ENCODE measurements at regions not wholly inside any gene's neighbourhood (a gene's known extent, or its start where the extent isn't known, plus 50 kb on each side); places are given as distances from the start of the nearest gene placed in this dataset.
A peak's percentile ranks its signal among the peaks of the same experiment; 100 is the strongest.

- H3K4me1 ChIP-seq (ENCODE audit: control insufficient read depth, insufficient read depth, low read length): no peaks in the 10 kb centered on the region
- no peaks in the 10 kb centered on the region for H3K9me3 ChIP-seq (ENCODE audit: control insufficient read depth, low read depth, low read length)
- peak in 1 of 2 donors; percentile 14 for DNase-seq
- no peaks in the 10 kb centered on the region for H3K36me3 ChIP-seq (ENCODE audit: control insufficient read depth, insufficient read depth, low read length)
- H3K4me3 ChIP-seq (ENCODE audit: low read length): no peak overlapping the region
- no CpG with 5 or more reads among the region's 1 CpG for WGBS (ENCODE audit: insufficient coverage, low lambda C conversion rate)
- no peak overlapping the region for H3K27ac ChIP-seq (ENCODE audit: low read length)
- no peaks in the 10 kb centered on the region for H3K27me3 ChIP-seq (ENCODE audit: control insufficient read depth, insufficient read depth, low read length)
Observed at GRCh38 chr2:59427980-59428379, 1125.5 kb downstream of the BCL11A start.

- WGBS (ENCODE audit: insufficient coverage, low lambda C conversion rate): 20% methylated on average over 1 of the region's 3 CpGs
- no peaks in the 10 kb centered on the region for H3K36me3 ChIP-seq (ENCODE audit: control insufficient read depth, insufficient read depth, low read length)
- no peaks in the 10 kb centered on the region for H3K4me1 ChIP-seq (ENCODE audit: control insufficient read depth, insufficient read depth, low read length)
- H3K27me3 ChIP-seq (ENCODE audit: control insufficient read depth, insufficient read depth, low read length): no peaks in the 10 kb centered on the region
- no peaks in the 10 kb centered on the region for H3K9me3 ChIP-seq (ENCODE audit: control insufficient read depth, low read depth, low read length)
- H3K27ac ChIP-seq (ENCODE audit: low read length): no peak overlapping the region
- no peak for DNase-seq
- H3K4me3 ChIP-seq (ENCODE audit: low read length): no peak overlapping the region
Observed at GRCh38 chr2:59425247-59425646, 1128.2 kb downstream of the BCL11A start.

- DNase-seq: no peak
Observed at GRCh38 chr2:59413751-59414570, 1139.5 kb downstream of the BCL11A start.

GRCh38 chr2:59399126-59399525 is 1154.3 kb downstream of the BCL11A start:
- H3K9me3 ChIP-seq (ENCODE audit: control insufficient read depth, low read depth, low read length): no peaks in the 10 kb centered on the region
- H3K36me3 ChIP-seq (ENCODE audit: control insufficient read depth, insufficient read depth, low read length): no peaks in the 10 kb centered on the region
- DNase-seq: no peak
- no peak overlapping the region for H3K27ac ChIP-seq (ENCODE audit: low read length)
- no peak overlapping the region for H3K4me3 ChIP-seq (ENCODE audit: low read length)
- H3K4me1 ChIP-seq (ENCODE audit: control insufficient read depth, insufficient read depth, low read length): no peaks in the 10 kb centered on the region
- no peaks in the 10 kb centered on the region for H3K27me3 ChIP-seq (ENCODE audit: control insufficient read depth, insufficient read depth, low read length)
- WGBS (ENCODE audit: insufficient coverage, low lambda C conversion rate): no CpG with 5 or more reads among the region's 2 CpGs

More at GRCh38 chr2:59413751-59414570, 1139.5 kb downstream of the BCL11A start:
- no CpG with 5 or more reads among the region's 11 CpGs for WGBS (ENCODE audit: insufficient coverage, low lambda C conversion rate)
- Histone ChIP-seq H3K27me3 (ENCODE audit: control insufficient read depth, insufficient read depth, low read length) (no peaks in the 10 kb centered on the region), H3K36me3 (ENCODE audit: control insufficient read depth, insufficient read depth, low read length) (no peaks in the 10 kb centered on the region), H3K4me1 (ENCODE audit: control insufficient read depth, insufficient read depth, low read length) (no peaks in the 10 kb centered on the region), H3K9me3 (ENCODE audit: control insufficient read depth, low read depth, low read length) (peaks cover 4% of the 10 kb centered on the region), H3K4me3 (ENCODE audit: low read length) (no peak overlapping the region), H3K27ac (ENCODE audit: low read length) (no peak overlapping the region)

GRCh38 chr2:59398081-59398480 is 1155.4 kb downstream of the BCL11A start:
- Histone ChIP-seq H3K27me3 (ENCODE audit: control insufficient read depth, insufficient read depth, low read length) (peaks cover 2% of the 10 kb centered on the region), H3K4me3 (ENCODE audit: low read length) (no peak overlapping the region), H3K9me3 (ENCODE audit: control insufficient read depth, low read depth, low read length) (no peaks in the 10 kb centered on the region), H3K36me3 (ENCODE audit: control insufficient read depth, insufficient read depth, low read length) (no peaks in the 10 kb centered on the region), H3K4me1 (ENCODE audit: control insufficient read depth, insufficient read depth, low read length) (no peaks in the 10 kb centered on the region), H3K27ac (ENCODE audit: low read length) (no peak overlapping the region)
- no peak for DNase-seq

- Histone ChIP-seq H3K27me3 (ENCODE audit: control insufficient read depth, insufficient read depth, low read length) (peaks cover 2% of the 10 kb centered on the region), H3K36me3 (ENCODE audit: control insufficient read depth, insufficient read depth, low read length) (no peaks in the 10 kb centered on the region), H3K27ac (ENCODE audit: low read length) (no peak overlapping the region), H3K9me3 (ENCODE audit: control insufficient read depth, low read depth, low read length) (no peaks in the 10 kb centered on the region), H3K4me1 (ENCODE audit: control insufficient read depth, insufficient read depth, low read length) (no peaks in the 10 kb centered on the region), H3K4me3 (ENCODE audit: low read length) (no peak overlapping the region)
- WGBS (ENCODE audit: insufficient coverage, low lambda C conversion rate): no CpG with 5 or more reads among the region's 4 CpGs
- no peak for DNase-seq
Observed at GRCh38 chr2:59395119-59395518, 1154.0 kb upstream of the FANCL start.

- DNase-seq: no peak
- no peaks in the 10 kb centered on the region for H3K9me3 ChIP-seq (ENCODE audit: control insufficient read depth, low read depth, low read length)
- no peak overlapping the region for H3K27ac ChIP-seq (ENCODE audit: low read length)
- no peak overlapping the region for H3K4me3 ChIP-seq (ENCODE audit: low read length)
- WGBS (ENCODE audit: insufficient coverage, low lambda C conversion rate): no CpG with 5 or more reads among the region's 2 CpGs
- no peaks in the 10 kb centered on the region for H3K4me1 ChIP-seq (ENCODE audit: control insufficient read depth, insufficient read depth, low read length)
- no peaks in the 10 kb centered on the region for H3K36me3 ChIP-seq (ENCODE audit: control insufficient read depth, insufficient read depth, low read length)
- peaks cover 2% of the 10 kb centered on the region for H3K27me3 ChIP-seq (ENCODE audit: control insufficient read depth, insufficient read depth, low read length)
Observed at GRCh38 chr2:59391896-59392295, 1150.8 kb upstream of the FANCL start.

- H3K27me3 ChIP-seq (ENCODE audit: control insufficient read depth, insufficient read depth, low read length): peaks cover 2% of the 10 kb centered on the region
- H3K4me1 ChIP-seq (ENCODE audit: control insufficient read depth, insufficient read depth, low read length): no peaks in the 10 kb centered on the region
- no peak overlapping the region for H3K4me3 ChIP-seq (ENCODE audit: low read length)
- no peak overlapping the region for H3K27ac ChIP-seq (ENCODE audit: low read length)
- H3K36me3 ChIP-seq (ENCODE audit: control insufficient read depth, insufficient read depth, low read length): no peaks in the 10 kb centered on the region
- no peak for DNase-seq
- H3K9me3 ChIP-seq (ENCODE audit: control insufficient read depth, low read depth, low read length): no peaks in the 10 kb centered on the region
- no CpG with 5 or more reads among the region's 2 CpGs for WGBS (ENCODE audit: insufficient coverage, low lambda C conversion rate)
Observed at GRCh38 chr2:59390581-59390980, 1149.5 kb upstream of the FANCL start.

GRCh38 chr2:59389240-59389639 is 1148.1 kb upstream of the FANCL start:
- H3K36me3 ChIP-seq (ENCODE audit: control insufficient read depth, insufficient read depth, low read length): no peaks in the 10 kb centered on the region
- peak in 1 of 2 donors; percentile 4 for DNase-seq
- no peak overlapping the region for H3K27ac ChIP-seq (ENCODE audit: low read length)
- no peak overlapping the region for H3K4me3 ChIP-seq (ENCODE audit: low read length)
- H3K27me3 ChIP-seq (ENCODE audit: control insufficient read depth, insufficient read depth, low read length): peaks cover 3% of the 10 kb centered on the region
- no peaks in the 10 kb centered on the region for H3K9me3 ChIP-seq (ENCODE audit: control insufficient read depth, low read depth, low read length)
- WGBS (ENCODE audit: insufficient coverage, low lambda C conversion rate): no CpG with 5 or more reads among the region's 1 CpG
- no peaks in the 10 kb centered on the region for H3K4me1 ChIP-seq (ENCODE audit: control insufficient read depth, insufficient read depth, low read length)

GRCh38 chr2:59385971-59386370 is 1144.8 kb upstream of the FANCL start:
- Histone ChIP-seq H3K36me3 (ENCODE audit: control insufficient read depth, insufficient read depth, low read length) (no peaks in the 10 kb centered on the region), H3K27ac (ENCODE audit: low read length) (no peak overlapping the region), H3K4me3 (ENCODE audit: low read length) (no peak overlapping the region), H3K9me3 (ENCODE audit: control insufficient read depth, low read depth, low read length) (no peaks in the 10 kb centered on the region), H3K4me1 (ENCODE audit: control insufficient read depth, insufficient read depth, low read length) (no peaks in the 10 kb centered on the region), H3K27me3 (ENCODE audit: control insufficient read depth, insufficient read depth, low read length) (peaks cover 2% of the 10 kb centered on the region)
- no peak for DNase-seq
- 83% methylated on average over 1 of the region's 10 CpGs for WGBS (ENCODE audit: insufficient coverage, low lambda C conversion rate)

GRCh38 chr2:59383473-59383872 is 1142.3 kb upstream of the FANCL start:
- H3K4me1 ChIP-seq (ENCODE audit: control insufficient read depth, insufficient read depth, low read length): no peaks in the 10 kb centered on the region
- H3K36me3 ChIP-seq (ENCODE audit: control insufficient read depth, insufficient read depth, low read length): no peaks in the 10 kb centered on the region
- no peaks in the 10 kb centered on the region for H3K9me3 ChIP-seq (ENCODE audit: control insufficient read depth, low read depth, low read length)
- no CpG with 5 or more reads among the region's 1 CpG for WGBS (ENCODE audit: insufficient coverage, low lambda C conversion rate)
- peaks cover 2% of the 10 kb centered on the region for H3K27me3 ChIP-seq (ENCODE audit: control insufficient read depth, insufficient read depth, low read length)
- no peak overlapping the region for H3K27ac ChIP-seq (ENCODE audit: low read length)
- peak in 1 of 2 donors; percentile 4 for DNase-seq
- no peak overlapping the region for H3K4me3 ChIP-seq (ENCODE audit: low read length)

All from large intestine (tissue), 3 donors.